GM18499 (cell line): ENCODE measurements at regions not wholly inside any gene's neighbourhood (a gene's known extent, or its start where the extent isn't known, plus 50 kb on each side); places are given as distances from the start of the nearest gene placed in this dataset.

Source experiments
- ATAC-seq: cut with Tn5 transposase; IDR thresholded peaks from one replicate; pipeline ENCODE4 v1.9.1; 2021; ENCODE audit warnings: moderate number of reproducible peaks; ENCODE audit not compliant: insufficient read depth, unreplicated experiment

DNA sequence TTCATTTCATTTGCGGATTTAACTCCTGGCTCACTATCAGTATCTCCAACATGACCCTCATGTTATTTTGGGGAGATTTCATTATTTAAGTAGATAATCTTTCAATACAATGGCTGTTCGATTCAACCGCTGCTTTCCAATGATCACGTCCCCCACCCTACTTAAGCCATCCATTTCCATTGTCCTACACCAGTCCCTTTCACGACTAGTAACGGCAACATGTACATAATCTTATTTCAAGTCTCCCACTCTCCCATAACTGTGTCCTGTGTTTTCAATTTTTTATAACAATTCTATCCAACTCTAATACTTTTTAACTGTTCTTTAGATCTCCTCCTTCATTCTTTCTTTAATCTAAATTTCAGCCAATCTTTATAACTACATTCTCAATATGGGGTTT is 890.8 kb upstream of the MAP3K7 start:
- ATAC-seq, result no peak

DNA sequence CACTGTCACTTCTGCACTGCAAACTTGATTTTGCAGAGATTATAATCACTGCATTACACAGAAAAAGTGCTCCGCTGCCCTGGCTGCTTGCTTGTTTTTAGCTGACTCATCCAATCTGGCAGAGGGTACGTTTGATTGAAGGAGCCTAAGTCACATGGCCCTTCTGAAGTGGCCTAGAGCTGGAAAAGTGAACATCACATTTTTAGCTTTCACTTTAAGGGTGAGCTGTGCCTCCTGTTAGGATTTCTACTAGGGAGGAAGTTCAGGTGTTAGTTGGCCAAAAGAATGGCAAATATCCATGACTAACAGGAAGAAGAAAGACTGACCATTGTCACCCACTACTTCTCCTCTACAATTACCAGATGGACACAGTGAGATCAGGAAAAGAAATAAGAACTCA is 889.1 kb upstream of the MAP3K7 start:
- peak; percentile 55 for ATAC-seq

DNA sequence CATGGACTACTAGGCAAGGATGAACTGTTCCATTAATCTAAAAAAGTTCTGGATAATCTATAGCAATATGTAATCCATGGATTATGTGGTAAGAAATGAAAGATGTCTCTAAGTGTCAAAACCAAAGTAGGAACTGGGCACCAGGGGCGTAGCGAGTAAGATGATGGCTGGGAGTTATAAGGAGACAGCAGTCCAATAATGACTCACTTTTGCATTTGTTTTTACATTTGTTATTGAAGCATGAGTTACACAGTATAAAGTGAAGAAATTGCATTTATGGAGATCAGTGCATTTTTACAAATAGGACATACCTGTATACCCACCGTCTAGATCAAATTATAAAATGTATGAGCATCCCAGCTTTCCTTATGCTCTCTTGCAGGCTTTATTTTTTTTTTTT is 878.5 kb upstream of the MAP3K7 start:
- ATAC-seq, result no peak

DNA sequence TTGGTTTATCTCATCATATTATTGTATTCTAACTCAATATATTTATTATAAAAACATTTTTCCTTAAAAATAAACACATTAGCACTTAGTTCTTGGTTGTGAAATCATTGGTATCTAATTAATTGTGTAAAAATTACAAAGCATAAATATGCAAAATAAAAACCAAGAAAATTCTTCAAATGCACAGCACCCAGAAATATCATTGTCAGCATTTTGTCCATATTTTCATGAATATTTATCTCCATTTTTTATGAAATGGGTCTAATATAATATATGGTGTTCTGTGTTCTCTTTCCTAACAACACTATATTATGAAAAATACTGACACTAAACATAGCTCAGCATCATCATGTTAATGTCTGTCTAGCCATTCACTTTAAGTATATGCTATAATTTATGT is 877.8 kb upstream of the MAP3K7 start:
- ATAC-seq, result no peak

GRCh38 chr6:91464201-91464600 is 877.3 kb upstream of the MAP3K7 start:
- ATAC-seq, result no peak

DNA sequence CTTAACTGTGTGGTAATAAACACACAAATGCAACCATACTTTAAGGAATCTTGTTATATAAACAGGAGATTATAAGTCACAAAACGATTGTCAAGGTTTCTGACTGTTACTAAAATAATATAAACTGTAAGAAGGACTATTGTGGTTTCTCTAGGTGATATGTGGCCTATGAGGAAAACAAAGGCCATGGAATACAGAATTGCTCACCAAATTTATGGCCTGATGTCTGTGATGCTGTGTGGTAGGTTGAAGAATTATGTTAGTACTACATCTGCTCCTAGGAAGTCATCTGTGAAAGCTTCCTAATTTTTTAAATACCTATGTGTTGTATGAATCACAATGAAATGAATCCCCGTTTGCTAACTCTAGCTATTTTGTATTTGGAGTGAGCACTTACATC is 875.4 kb upstream of the MAP3K7 start:
- no peak for ATAC-seq

DNA sequence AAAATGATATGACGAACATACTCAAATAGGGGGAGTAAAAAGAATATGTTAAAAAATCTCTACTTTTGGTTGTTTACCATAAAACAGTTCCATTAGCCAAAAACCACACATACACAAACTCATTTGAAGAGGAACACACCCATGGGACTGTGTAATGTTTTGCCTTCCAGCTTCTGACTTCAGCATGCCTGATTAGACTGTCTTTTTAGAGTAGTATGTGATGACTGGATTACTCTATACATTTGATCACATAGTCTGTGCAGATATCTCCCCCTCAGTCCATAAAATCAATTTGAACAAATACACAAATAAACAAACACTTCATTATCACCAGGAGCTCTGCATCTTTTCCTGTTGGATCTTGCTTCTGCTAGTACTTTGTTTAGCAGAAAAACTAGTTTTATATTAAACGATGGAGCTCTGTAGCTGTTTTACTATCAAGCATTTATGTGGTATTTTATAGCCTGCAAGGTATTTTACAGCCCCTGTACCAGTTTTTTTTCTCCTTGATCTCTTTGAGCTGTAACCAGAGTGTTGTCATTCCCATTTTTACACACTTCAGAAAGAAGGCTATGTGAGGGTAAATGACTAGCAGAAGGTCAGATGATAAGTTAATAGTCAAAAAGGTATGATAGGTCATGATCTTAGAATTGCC is 866.5 kb upstream of the MAP3K7 start:
- ATAC-seq, result no peak

- ATAC-seq, result no peak
Observed at GRCh38 chr6:91449539-91449938, 862.7 kb upstream of the MAP3K7 start.

DNA sequence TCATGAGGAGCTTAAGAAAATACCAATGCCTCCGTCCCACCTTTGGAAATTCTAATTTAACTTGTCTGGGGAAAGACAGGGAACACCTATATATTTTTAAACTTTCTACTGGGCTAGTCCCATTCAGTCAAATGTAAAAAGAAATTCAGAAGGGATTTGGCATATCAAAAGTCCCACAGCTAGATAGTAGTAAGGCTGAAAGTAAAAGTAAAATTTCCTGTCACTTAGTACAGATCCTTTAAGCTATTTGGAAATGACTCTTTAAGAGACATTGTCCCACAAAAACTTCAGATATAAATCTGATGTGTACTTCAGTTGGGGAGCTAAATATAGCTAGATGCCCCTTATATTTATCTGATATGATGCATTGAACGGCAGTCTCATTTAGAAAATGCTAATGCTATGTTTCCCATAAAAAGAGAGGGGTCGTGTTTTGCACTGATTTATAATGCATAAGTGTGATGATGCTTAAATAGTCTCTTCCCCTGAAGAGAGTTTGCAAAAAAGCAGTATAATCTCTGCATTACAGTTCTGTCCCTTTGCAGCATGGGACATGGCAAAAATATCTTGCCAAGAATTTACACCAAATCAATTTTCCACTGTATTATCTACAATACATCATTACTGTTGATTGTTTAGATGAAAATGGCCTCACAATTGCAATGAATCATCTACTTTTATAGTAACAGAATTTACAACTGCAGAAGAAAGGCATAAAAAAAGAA is 860.8 kb upstream of the MAP3K7 start:
- ATAC-seq, result no peak

- no peak for ATAC-seq
Observed at GRCh38 chr6:91447081-91447480, 860.2 kb upstream of the MAP3K7 start.

DNA sequence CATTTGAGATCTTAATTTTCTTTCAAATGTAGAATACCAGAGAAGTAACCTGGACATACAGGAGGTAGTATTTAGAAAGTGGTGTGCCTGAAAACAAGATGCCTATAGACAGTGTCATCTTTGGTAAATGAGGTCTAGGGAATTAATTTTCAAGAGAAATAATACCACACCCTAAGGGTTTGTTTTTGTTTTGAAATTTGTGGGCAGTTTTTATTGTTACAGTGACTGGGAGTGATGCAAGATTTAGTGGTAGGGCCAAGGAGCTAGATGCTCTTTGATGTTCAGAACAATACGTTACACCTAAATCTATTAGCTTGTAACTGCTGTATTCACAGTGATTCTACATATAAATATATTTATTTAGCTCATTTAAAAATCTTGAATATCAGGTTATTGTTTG is 856.5 kb upstream of the MAP3K7 start:
- ATAC-seq, result no peak

DNA sequence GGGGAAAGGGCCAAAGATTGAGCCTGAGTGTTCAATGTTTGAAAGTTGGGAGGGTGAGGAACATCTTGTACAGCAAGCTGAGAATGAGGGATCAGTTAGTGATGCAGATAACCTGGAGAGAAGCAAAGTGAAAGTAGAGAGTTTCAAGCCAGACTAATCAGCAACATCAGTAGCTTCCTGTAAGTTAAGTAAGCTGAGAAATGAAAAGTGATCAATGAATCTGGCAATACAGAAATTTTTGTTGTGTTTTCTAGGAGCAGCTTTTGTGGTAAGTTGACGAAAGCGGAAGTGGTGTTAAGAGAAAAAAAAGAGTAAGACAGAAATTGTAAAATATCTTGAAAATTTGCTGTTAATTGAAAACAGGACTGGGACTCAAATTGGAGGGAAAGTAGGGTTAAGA is 855.5 kb upstream of the MAP3K7 start:
- no peak for ATAC-seq

DNA sequence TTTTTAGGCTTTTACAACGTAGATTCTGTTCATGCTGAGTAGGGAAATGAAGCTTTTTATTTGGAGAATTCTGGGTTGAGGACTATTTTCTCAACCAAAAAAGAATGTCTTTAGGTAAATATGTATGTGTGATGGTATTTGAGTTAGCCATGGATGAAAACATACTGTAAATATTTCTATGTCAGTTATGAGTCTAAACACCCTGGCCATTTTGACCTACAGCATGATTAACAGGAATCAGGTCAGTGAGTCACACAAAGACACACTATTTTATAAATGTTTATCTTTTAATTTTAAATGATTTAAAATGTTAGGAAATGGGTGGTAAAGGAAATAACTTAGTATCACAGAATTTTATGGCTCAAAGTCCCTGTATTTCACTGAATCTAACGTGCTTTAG is 851.7 kb upstream of the MAP3K7 start:
- ATAC-seq, result no peak

- ATAC-seq, result no peak
Observed at GRCh38 chr6:91437315-91437729, 850.5 kb upstream of the MAP3K7 start.

DNA sequence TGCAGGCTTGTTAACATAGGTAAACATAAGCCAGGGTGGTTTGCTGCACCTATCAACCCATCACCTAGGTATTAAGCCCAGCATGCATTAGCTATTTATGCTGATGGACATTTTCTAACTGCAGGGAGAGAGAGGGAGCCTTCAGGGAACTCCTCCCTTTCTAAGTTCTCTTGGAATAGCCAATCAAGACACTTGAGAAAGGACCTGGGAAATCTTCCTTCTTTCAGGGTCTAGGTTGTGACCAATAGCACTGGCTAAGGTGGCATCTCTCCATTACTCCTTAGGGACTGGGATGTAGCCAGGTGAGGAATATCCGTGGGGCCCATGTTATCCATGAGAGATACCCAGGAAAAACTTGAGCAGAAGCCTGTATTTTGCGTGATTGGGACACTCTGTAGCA is 849.6 kb upstream of the MAP3K7 start:
- no peak for ATAC-seq

DNA sequence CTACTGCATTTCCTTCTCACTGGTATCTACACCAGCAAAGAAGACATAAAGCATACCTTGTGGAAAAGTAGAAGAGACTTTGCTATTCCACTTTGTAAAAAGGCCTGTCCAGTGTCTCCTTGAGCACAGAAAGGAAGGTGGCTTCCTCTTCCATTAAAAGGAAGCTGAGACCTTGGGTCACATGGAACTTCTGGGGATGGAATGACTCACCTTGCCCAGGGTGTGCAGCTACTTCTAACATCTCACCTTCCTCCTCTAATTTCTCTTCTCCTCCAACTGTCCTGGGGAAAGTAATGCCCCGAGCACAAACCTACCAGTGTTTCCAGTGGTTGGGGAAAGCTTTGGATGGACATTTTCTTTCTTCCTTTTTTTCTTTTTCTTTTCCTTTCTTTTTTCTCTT is 848.8 kb upstream of the MAP3K7 start:
- ATAC-seq, result no peak

DNA sequence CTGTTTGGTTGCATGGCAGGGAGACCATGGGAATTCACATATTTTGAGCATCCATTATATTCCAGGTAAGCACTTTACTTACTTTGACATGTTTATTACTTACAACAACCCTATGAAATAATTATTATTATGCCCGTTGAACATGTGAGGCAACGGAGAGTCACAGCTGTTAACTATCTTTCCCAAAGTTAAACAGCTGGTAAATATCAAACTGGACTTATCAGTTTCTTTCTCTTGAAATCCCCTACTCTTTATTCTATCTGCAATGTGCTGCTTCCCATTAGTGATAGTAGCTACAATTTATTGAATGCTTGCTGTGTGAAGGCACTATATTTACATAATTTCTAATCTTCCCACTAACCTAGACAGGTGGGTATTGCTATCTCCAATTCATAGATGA is 847.7 kb upstream of the MAP3K7 start:
- ATAC-seq, result no peak

- no peak for ATAC-seq
Observed at GRCh38 chr6:91433660-91434534, 847.0 kb upstream of the MAP3K7 start.

DNA sequence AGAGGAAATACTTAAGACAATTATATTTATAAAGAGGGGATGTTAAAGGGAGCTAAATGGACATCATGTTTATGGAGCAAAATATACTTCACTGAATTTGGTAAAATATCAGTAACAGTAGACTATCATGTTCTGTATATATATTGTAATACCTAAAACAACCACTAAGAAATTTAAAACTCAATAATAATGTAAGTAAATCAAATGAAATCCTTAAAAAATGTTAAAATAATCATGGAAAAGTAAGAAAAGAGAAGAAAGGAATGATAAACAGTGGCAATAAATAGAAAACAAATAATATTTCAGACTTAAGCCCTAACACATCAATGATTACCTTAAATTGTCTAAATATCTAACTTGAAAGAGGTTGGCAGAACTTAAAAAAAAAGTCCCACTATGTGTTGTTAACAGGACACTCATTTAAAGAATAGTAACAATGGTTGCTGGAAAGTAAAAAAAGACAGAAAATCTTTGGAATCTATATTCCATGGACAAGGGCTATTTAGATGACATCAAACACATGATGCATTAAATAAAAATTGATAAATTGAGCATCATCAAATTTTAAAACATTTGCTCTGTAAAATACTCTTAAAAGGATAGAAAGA is 842.2 kb upstream of the MAP3K7 start:
- ATAC-seq, result no peak

GRCh38 chr6:91428296-91428695 is 841.4 kb upstream of the MAP3K7 start:
- no peak for ATAC-seq

GRCh38 chr6:91420243-91420642 is 833.4 kb upstream of the MAP3K7 start:
- no peak for ATAC-seq
